ENCODE measurements at regions not wholly inside any gene's neighbourhood (a gene's known extent, or its start where the extent isn't known, plus 50 kb on each side); places are given as distances from the start of the nearest gene placed in this dataset.
A peak's percentile ranks its signal among the peaks of the same experiment; 100 is the strongest.

GRCh38 chr12:118548887-118549509 is 172.6 kb downstream of the SUDS3 start:
- Histone ChIP-seq H3K4me2 (peak overlapping the region in 9 of 11 experiments; percentile 32 to 72 (median 61); a peak in 18 of 22 replicates), H3K4me3 (no peak overlapping the region), H3K9ac (no peak overlapping the region), H4K20me1 (no peaks in the 10 kb centered on the region), H3K27ac (peak overlapping the region in 3 of 11 experiments; percentile 3 to 39 (median 12); a peak in 2 of 22 replicates), H3K27me3 (no peaks in the 10 kb centered on the region), H3K36me3 (no peaks in the 10 kb centered on the region), H3K9me3 (replicated peaks in 1 of 11) (peaks cover 16 to 31% (median 27%) of the 10 kb centered on the region in 11 experiments; a peak in 20 of 22 replicates), H3K4me1 (peaks cover 0 to 22% (median 20%) of the 10 kb centered on the region in 10 experiments; a peak in 15 of 20 replicates)
- peak in 1 of 11 experiments; percentile 54; a peak in 1 of 22 replicates for TF ChIP-seq Cebpa-rat (IDR thresholded peaks at IDR 0.05)

DNA sequence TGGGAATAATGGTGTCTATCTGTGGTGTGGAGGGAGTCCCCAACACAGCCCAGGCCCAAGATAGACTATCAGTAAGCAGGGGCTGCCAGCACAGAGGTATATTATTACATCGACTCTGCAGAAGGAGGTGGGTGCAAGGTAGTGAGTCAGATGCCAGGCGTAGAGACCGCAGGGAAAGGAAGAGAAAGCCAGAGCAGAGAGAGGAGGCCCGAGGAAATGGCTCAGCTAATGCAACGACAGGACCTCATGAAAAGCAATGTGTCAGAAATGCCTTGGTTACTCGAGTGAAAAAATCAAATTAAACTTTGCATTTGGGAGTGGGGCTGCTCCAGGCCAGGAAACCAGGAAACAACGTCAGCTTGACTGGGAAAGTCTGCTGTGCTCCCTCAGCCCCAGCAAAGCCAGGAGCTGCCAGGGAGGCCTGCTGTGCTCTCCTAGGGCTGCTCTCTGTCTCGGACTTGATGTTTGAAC is 173.2 kb downstream of the SUDS3 start:
- Histone ChIP-seq H3K4me3 (no peak overlapping the region), H3K9ac (no peak overlapping the region), H3K4me1 (peaks cover 0 to 22% (median 20%) of the 10 kb centered on the region in 10 experiments; a peak in 15 of 20 replicates), H3K27me3 (no peaks in the 10 kb centered on the region), H4K20me1 (no peaks in the 10 kb centered on the region), H3K9me3 (replicated peaks in 1 of 11) (peaks cover 16 to 31% (median 27%) of the 10 kb centered on the region in 11 experiments; a peak in 20 of 22 replicates), H3K4me2 (peak overlapping the region in 10 of 11 experiments; percentile 18 to 72 (median 56); a peak in 18 of 22 replicates), H3K36me3 (no peaks in the 10 kb centered on the region), H3K27ac (peak overlapping the region in 3 of 11 experiments; percentile 3 to 39 (median 10); a peak in 2 of 22 replicates)
- no peak for TF ChIP-seq Cebpa-rat (IDR thresholded peaks at IDR 0.05)

- no peaks in the 10 kb centered on the region for H4K20me1 ChIP-seq
- H3K4me1 ChIP-seq, result peaks cover 0 to 14% (median 11%) of the 10 kb centered on the region in 10 experiments; a peak in 15 of 20 replicates
- H3K4me2 ChIP-seq, result no peak overlapping the region
- no peak overlapping the region for H3K27ac ChIP-seq
- H3K4me3 ChIP-seq, result no peak overlapping the region
- no peaks in the 10 kb centered on the region for H3K27me3 ChIP-seq
- H3K36me3 ChIP-seq, result no peaks in the 10 kb centered on the region
- no peak for TF ChIP-seq Cebpa-rat (IDR thresholded peaks at IDR 0.05)
- H3K9me3 ChIP-seq (replicated peaks in 1 of 11), result peaks cover 4 to 18% (median 14%) of the 10 kb centered on the region in 11 experiments; a peak in 13 of 22 replicates
- no peak overlapping the region for H3K9ac ChIP-seq
These were observed 177.6 kb downstream of the SUDS3 start for GRCh38 chr12:118553856-118554504.

DNA sequence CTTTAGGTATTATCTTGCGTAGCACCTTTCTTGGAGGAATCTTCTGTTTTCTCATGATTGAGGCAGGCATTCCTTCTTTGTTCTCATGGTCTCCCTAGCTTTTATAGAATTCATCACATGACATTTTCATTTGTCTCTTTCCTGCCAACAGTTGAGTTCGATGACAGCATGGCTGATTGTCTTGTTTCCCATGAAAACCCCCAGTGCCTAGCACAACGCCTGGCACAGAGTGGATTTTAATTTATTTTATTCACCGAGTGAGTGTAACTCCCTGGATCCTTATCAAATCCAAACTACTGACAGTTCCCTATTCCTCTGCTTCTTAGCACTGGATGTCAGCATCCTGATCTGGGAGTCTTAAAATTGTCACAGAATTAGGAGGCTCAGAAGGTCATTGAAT is 182.6 kb downstream of the SUDS3 start:
- Histone ChIP-seq H3K9me3 (replicated peaks in 1 of 11) (no peaks in the 10 kb centered on the region), H3K27me3 (no peaks in the 10 kb centered on the region), H3K4me3 (no peak overlapping the region), H3K9ac (no peak overlapping the region), H3K36me3 (no peaks in the 10 kb centered on the region), H3K4me1 (no peaks in the 10 kb centered on the region), H4K20me1 (no peaks in the 10 kb centered on the region), H3K27ac (no peak overlapping the region), H3K4me2 (no peak overlapping the region)
- TF ChIP-seq Cebpa-rat (IDR thresholded peaks at IDR 0.05), result no peak

DNA sequence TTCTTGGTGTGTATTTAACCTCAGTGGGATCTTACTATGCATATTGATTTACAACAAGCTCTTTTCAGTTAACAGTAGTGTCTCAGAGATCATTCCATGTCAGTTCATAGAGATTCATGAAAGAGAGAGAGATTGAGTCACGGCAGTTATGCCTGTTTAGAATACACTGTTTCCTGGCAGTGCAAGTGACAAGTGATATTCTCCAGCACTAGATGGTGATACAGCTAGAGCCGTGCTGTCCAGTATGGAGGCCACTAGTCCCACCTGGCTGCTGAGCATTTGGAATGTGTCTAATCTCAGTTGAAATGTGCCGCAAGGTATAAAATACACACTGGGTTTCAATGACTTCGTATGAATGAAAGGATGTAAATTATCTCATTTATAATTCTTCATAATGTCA is 184.4 kb downstream of the SUDS3 start:
- Histone ChIP-seq H3K27ac (no peak overlapping the region), H3K36me3 (no peaks in the 10 kb centered on the region), H3K4me3 (no peak overlapping the region), H3K9me3 (replicated peaks in 1 of 11) (peaks cover 0 to under 1% (median 0%) of the 10 kb centered on the region in 11 experiments; a peak in 1 of 22 replicates), H3K27me3 (no peaks in the 10 kb centered on the region), H3K9ac (no peak overlapping the region), H3K4me2 (no peak overlapping the region), H3K4me1 (no peaks in the 10 kb centered on the region), H4K20me1 (no peaks in the 10 kb centered on the region)
- no peak for TF ChIP-seq Cebpa-rat (IDR thresholded peaks at IDR 0.05)

GRCh38 chr12:118571730-118572129 is 195.4 kb downstream of the SUDS3 start:
- Histone ChIP-seq H3K36me3 (no peaks in the 10 kb centered on the region), H3K4me3 (no peak overlapping the region), H4K20me1 (no peaks in the 10 kb centered on the region), H3K27ac (no peak overlapping the region), H3K9me3 (replicated peaks in 1 of 11) (peaks cover 12 to 28% (median 18%) of the 10 kb centered on the region in 11 experiments; a peak in 21 of 22 replicates), H3K4me2 (no peak overlapping the region), H3K9ac (no peak overlapping the region), H3K27me3 (no peaks in the 10 kb centered on the region), H3K4me1 (no peaks in the 10 kb centered on the region)
- TF ChIP-seq Cebpa-rat (IDR thresholded peaks at IDR 0.05), result no peak

DNA sequence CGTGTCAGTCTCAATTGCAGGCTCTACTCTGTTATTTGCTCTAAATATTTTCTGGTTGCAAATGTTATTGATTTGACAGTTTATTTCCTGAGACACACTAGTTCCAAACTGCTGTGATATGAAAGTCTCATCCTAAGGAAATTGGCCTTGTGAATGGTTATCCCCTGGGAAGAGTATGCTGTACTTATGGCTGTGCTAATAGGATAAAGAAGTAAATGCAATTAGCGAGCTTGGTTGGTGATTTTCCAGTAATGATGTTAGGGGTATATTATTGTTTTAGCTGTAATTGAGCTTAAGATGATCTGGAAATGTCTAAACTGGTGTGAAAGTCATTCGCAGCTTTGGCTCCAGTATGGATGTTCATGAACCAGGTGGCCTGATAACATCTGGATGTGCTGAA is 197.9 kb downstream of the SUDS3 start:
- Histone ChIP-seq H3K4me1 (no peaks in the 10 kb centered on the region), H3K4me2 (no peak overlapping the region), H3K4me3 (no peak overlapping the region), H3K27ac (no peak overlapping the region), H3K36me3 (no peaks in the 10 kb centered on the region), H3K9me3 (replicated peaks in 1 of 11) (peaks cover 12 to 28% (median 18%) of the 10 kb centered on the region in 11 experiments; a peak in 21 of 22 replicates), H4K20me1 (no peaks in the 10 kb centered on the region), H3K9ac (no peak overlapping the region), H3K27me3 (no peaks in the 10 kb centered on the region)
- no peak for TF ChIP-seq Cebpa-rat (IDR thresholded peaks at IDR 0.05)

- no peak overlapping the region for H3K27ac ChIP-seq
- no peak overlapping the region for H3K4me3 ChIP-seq
- no peak overlapping the region for H3K4me2 ChIP-seq
- H3K36me3 ChIP-seq, result no peaks in the 10 kb centered on the region
- H4K20me1 ChIP-seq, result no peaks in the 10 kb centered on the region
- peaks cover 7 to 16% (median 11%) of the 10 kb centered on the region in 11 experiments; a peak in 20 of 22 replicates for H3K9me3 ChIP-seq (replicated peaks in 1 of 11)
- no peak for TF ChIP-seq Cebpa-rat (IDR thresholded peaks at IDR 0.05)
- H3K9ac ChIP-seq, result no peak overlapping the region
- H3K4me1 ChIP-seq, result no peaks in the 10 kb centered on the region
- no peaks in the 10 kb centered on the region for H3K27me3 ChIP-seq
These were observed 199.4 kb downstream of the SUDS3 start for GRCh38 chr12:118575730-118576129.

- H3K9ac ChIP-seq, result no peak overlapping the region
These were observed 205.0 kb downstream of the SUDS3 start for GRCh38 chr12:118581371-118581770.

More at GRCh38 chr12:118581371-118581770, 205.0 kb downstream of the SUDS3 start:
- Histone ChIP-seq H3K4me1 (no peaks in the 10 kb centered on the region), H3K27ac (no peak overlapping the region), H3K36me3 (no peaks in the 10 kb centered on the region), H4K20me1 (no peaks in the 10 kb centered on the region), H3K9me3 (replicated peaks in 1 of 11) (peaks cover 0 to 8% (median 3%) of the 10 kb centered on the region in 11 experiments; a peak in 11 of 22 replicates), H3K4me2 (no peak overlapping the region), H3K27me3 (no peaks in the 10 kb centered on the region), H3K4me3 (no peak overlapping the region)
- TF ChIP-seq Cebpa-rat (IDR thresholded peaks at IDR 0.05), result no peak
